ENCODE measurements at regions not wholly inside any gene's neighbourhood (a gene's known extent, or its start where the extent isn't known, plus 50 kb on each side); places are given as distances from the start of the nearest gene placed in this dataset.
"Not testable (repeated sequence)": the region's sequence is repeated elsewhere in the genome, so short reads cannot be mapped to it uniquely, and the experiment has no call there.

- FAIRE-seq: no peak
These were observed 62.7 kb upstream of the GRID2 start for GRCh38 chr4:92241094-92241493.

DNA sequence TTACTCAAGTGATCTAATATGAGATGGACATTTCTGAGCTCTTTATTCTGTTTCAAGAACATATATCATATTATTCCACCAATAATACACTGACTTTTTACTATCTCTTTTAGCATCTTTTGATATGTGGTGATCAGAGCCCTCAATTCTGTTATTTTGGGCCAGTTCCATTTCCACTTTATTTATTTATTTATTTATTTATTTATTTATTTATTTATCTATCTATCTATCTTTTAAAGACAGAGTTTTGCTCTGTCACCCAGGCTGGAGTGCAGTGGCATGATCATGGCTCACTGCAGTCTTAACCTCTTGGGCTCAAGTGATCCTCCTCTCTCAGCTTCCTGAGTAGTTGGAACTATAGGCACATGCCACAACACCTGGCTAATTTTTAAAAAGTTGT is 57.4 kb upstream of the GRID2 start:
- no peak for FAIRE-seq

DNA sequence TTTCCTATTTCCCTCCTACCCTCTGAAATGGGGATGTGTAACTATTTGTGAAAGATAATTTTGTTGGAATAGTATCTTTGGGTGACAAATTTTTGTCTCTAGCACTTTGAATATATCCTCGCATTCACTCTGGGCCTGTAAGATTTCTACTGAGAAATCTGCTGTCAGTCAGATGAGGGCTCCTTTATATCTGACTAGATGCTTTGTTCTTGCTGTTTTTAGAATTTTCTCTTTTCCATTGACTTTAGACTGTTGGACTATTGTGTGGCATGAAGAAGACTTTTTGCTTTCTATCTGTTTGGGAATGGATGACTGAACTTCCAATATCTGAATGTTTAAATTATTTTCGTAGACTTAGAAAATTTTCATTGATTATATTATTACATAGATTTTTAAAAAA is 54.2 kb upstream of the GRID2 start:
- FAIRE-seq: no peak

DNA sequence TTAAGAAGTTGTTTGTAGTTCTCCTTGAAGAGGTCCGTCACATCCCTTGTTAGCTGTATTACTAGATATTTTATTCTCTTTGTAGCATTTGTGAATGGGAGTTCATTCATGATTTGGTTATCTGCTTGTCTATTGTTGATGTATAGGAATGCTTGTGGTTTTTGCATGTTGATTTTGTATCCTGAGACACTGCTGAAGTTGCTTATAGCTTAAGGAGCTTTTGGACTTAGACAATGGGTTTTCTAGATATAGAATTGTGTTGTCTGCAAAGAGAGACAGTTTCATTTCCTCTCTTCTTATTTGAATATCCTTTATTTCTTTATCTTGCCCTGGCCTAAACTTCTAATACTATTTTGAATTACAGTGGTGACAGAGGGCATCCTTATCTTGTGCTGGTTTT is 52.1 kb upstream of the GRID2 start:
- FAIRE-seq: no peak

DNA sequence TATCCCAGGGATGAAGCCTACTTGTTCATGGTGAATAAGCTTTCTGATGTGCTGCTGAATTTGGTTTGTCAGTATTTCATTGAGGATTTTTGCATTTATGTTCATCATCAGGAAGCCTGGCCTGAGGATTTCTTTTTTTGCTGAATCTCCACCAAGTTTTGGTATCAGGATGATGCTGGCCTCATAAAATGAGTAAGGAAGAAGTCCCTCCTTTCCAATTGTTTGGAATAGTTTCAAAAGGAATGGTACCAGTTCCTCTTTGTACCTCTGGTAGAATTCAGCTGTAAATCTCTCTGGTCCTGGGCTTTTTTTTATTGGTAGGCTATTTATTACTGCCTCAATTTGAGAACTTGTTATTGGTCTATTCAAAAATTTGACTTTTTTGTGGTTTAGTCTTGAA is 51.4 kb upstream of the GRID2 start:
- FAIRE-seq: not testable (repeated sequence)

DNA sequence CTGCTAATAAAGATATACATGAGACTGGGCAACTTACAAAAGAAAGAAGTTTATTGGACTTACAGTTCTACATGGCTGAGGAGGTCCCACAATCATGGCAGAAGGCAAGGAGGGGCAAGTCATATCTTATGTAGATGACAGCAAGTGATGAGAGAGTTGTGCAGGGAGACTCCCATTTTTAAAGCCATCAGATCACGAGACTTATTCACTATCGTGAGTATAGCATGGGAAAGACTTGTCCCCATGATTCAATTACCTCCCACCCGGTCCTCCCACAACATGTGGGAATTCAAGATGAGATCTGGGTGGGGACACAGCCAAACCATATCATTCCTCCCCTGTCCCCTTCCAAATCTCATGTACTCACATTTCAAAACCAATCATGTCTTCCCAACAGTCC is 50.9 kb upstream of the GRID2 start:
- FAIRE-seq: no peak

GRCh38 chr4:92253550-92253949 is 50.2 kb upstream of the GRID2 start:
- no peak for FAIRE-seq
